RPMI8226 (cell line): ENCODE measurements at regions not wholly inside any gene's neighbourhood (a gene's known extent, or its start where the extent isn't known, plus 50 kb on each side); places are given as distances from the start of the nearest gene placed in this dataset.
"Not testable (repeated sequence)": the region's sequence is repeated elsewhere in the genome, so short reads cannot be mapped to it uniquely, and the experiment has no call there.

ENCODE experiments used
- DNase-seq: peaks from one replicate; pipeline ENCODE4 v3.0.0-alpha.2; 2015

- DNase-seq, result no peak
Measured at GRCh38 chr9:115411993-115412452, 294.1 kb upstream of the TNC start.

GRCh38 chr9:115412656-115413055 lies 294.7 kb upstream of the TNC start:
- DNase-seq, result no peak

GRCh38 chr9:115413304-115413703 lies 295.3 kb upstream of the TNC start:
- DNase-seq, result no peak

GRCh38 chr9:115413766-115414382 lies 295.9 kb upstream of the TNC start:
- no peak for DNase-seq

GRCh38 chr9:115414561-115414960 lies 296.6 kb upstream of the TNC start:
- no peak for DNase-seq

- DNase-seq, result no peak
Measured at GRCh38 chr9:115415450-115415849, 297.5 kb upstream of the TNC start.

GRCh38 chr9:115416299-115416698 lies 298.3 kb upstream of the TNC start:
- no peak for DNase-seq

GRCh38 chr9:115418181-115418580 lies 300.2 kb upstream of the TNC start:
- DNase-seq, result not testable (repeated sequence)

GRCh38 chr9:115422932-115423440 lies 305.0 kb upstream of the TNC start:
- no peak for DNase-seq

- no peak for DNase-seq
Measured at GRCh38 chr9:115423646-115424045, 305.7 kb upstream of the TNC start.

- no peak for DNase-seq
Measured at GRCh38 chr9:115425601-115426000, 307.6 kb upstream of the TNC start.

- no peak for DNase-seq
Measured at GRCh38 chr9:115437418-115437817, 319.5 kb upstream of the TNC start.

- no peak for DNase-seq
Measured at GRCh38 chr9:115439641-115440040, 321.7 kb upstream of the TNC start.

- no peak for DNase-seq
Measured at GRCh38 chr9:115442054-115442453, 324.1 kb upstream of the TNC start.

- no peak for DNase-seq
Measured at GRCh38 chr9:115443890-115444289, 325.9 kb upstream of the TNC start.

- DNase-seq, result no peak
Measured at GRCh38 chr9:115444959-115445358, 327.0 kb upstream of the TNC start.

GRCh38 chr9:115445655-115446054 lies 327.7 kb upstream of the TNC start:
- DNase-seq, result no peak

- no peak for DNase-seq
Measured at GRCh38 chr9:115456515-115456914, 338.6 kb upstream of the TNC start.

- DNase-seq, result no peak
Measured at GRCh38 chr9:115461280-115461679, 343.3 kb upstream of the TNC start.

GRCh38 chr9:115462623-115463022 lies 344.7 kb upstream of the TNC start:
- DNase-seq, result no peak

GRCh38 chr9:115466756-115467155 lies 348.8 kb upstream of the TNC start:
- no peak for DNase-seq

GRCh38 chr9:115469841-115470240 lies 351.9 kb upstream of the TNC start:
- DNase-seq, result no peak

- not testable (repeated sequence) for DNase-seq
Measured at GRCh38 chr9:115473032-115473431, 355.1 kb upstream of the TNC start.

- DNase-seq, result no peak
Measured at GRCh38 chr9:115481769-115482168, 363.8 kb upstream of the TNC start.

GRCh38 chr9:115482747-115483146 lies 364.8 kb upstream of the TNC start:
- no peak for DNase-seq
